ENCODE measurements at regions not wholly inside any gene's neighbourhood (a gene's known extent, or its start where the extent isn't known, plus 50 kb on each side); places are given as distances from the start of the nearest gene placed in this dataset.

DNA sequence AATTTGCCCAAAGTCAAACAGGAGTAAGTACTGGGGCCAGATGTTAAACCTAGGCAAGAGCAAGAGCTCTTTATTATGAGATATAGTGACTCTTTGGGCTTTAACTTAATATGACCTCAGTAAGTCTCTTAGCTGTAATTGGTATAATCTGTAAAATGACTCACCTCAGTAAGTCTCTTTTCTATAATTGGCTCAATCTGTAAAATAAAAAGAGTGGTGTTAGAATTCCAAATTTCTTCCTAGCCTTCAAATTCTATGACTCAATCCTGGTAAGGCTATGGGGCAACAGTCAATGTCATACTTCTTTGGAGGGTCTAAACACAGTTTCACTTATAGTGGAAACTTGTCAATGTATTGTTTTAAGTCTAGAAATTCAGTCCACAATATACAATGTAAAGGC is 1608.9 kb upstream of the PIK3C3 start:
- CTCF ChIA-PET: no interaction called here

DNA sequence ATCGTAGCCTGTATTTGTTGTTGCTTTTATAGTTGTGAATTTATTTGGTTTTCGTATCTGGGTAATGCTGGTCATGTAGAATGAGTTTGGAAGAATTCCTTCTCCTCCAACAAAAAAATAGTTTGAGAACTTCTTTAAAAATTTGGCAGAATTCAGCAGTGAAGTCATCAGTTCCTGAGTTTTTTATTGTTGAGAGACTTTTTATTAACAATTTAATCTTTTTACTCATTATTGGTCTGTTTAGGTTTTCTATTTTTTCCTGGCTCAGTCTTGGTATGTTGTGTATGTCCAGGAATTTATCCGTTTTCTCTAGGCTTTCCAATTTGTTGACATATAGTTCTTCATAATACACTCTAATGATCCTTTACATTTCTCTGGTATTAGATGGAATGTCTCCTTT is 1613.3 kb upstream of the PIK3C3 start:
- no peak for DNase-seq (ENCODE audit: extremely low spot score)
- ChIA-PET CTCF (no interaction called here), POLR2A (no interaction called here)
- TF ChIP-seq LEF1 (IDR thresholded peaks at IDR 0.05; ENCODE audit: borderline replicate concordance) (no peak), SUZ12 (IDR thresholded peaks at IDR 0.05) (no peak), ZNF384 (IDR thresholded peaks at IDR 0.05) (no peak), SP1 (IDR thresholded peaks at IDR 0.05) (no peak), CTBP1 (IDR thresholded peaks at IDR 0.05; ENCODE audit: borderline replicate concordance) (no peak), FOXK2 (IDR thresholded peaks at IDR 0.05) (no peak)
- TF ChIP-seq, protein P1, sequence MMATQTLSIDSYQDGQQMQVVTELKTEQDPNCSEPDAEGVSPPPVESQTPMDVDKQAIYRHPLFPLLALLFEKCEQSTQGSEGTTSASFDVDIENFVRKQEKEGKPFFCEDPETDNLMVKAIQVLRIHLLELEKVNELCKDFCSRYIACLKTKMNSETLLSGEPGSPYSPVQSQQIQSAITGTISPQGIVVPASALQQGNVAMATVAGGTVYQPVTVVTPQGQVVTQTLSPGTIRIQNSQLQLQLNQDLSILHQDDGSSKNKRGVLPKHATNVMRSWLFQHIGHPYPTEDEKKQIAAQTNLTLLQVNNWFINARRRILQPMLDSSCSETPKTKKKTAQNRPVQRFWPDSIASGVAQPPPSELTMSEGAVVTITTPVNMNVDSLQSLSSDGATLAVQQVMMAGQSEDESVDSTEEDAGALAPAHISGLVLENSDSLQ (IDR thresholded peaks at IDR 0.05): no peak

More for the DNA sequence above, 1608.9 kb upstream of the PIK3C3 start:
- no peak for DNase-seq (ENCODE audit: extremely low spot score)
- POLR2A ChIA-PET: no interaction called here
- TF ChIP-seq LEF1 (IDR thresholded peaks at IDR 0.05; ENCODE audit: borderline replicate concordance) (no peak), FOXK2 (IDR thresholded peaks at IDR 0.05) (no peak), ELF4 (IDR thresholded peaks at IDR 0.05) (no peak), SP1 (IDR thresholded peaks at IDR 0.05) (no peak), BHLHE40 (IDR thresholded peaks at IDR 0.05; ENCODE audit: borderline replicate concordance) (no peak), ARNT (IDR thresholded peaks at IDR 0.05) (no peak), TARDBP (IDR thresholded peaks at IDR 0.05) (no peak), FOXA1 (IDR thresholded peaks at IDR 0.05) (no peak), ZNF384 (IDR thresholded peaks at IDR 0.05) (no peak)

DNA sequence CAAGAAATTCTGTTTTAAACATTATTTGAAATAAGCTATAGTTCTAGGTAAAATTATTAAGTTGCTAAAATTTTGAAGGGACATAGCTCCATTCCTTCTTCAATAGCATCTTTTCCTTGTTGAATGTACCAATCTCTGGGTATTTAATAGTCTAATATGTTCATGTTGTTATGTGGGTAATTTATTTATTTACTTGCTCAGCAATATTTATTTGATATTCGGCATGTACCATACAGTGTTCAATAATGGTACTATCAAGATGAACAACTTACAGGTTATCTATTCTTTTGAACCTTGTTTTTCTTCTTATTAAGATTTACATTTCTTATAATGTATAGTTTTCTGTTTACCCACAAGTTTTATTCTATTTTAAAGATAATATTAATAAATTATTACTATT is 1616.8 kb upstream of the PIK3C3 start:
- POLR2A ChIA-PET: no interaction called here

DNA sequence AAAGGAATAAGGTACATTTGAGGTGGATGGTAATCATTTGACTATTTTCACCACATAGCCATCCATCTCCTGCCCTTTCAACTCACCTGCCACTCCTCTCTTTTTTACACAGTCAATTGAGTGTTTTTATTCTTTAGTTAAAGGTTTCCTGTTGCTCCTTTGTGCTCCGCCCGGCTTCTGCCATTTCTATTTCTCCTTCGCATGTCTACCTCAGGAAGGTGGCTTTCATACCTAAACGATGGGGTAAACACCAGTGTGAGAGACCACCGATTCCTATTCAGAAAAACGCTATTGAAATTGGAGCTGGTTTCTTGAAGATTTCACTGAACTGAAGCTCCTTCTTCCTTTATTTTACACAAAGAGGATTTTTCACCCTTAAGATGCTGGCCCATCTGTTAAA is 1628.0 kb upstream of the PIK3C3 start:
- CTCF ChIA-PET: no interaction called here
- POLR2A ChIA-PET: no interaction called here
- no peak for TF ChIP-seq FOXM1 (IDR thresholded peaks at IDR 0.05; ENCODE audit: borderline replicate concordance)
- no peak for TF ChIP-seq TARDBP (IDR thresholded peaks at IDR 0.05)
- no peak for TF ChIP-seq LEF1 (IDR thresholded peaks at IDR 0.05; ENCODE audit: borderline replicate concordance)
- TF ChIP-seq SUZ12 (IDR thresholded peaks at IDR 0.05): no peak
- TF ChIP-seq SP1 (IDR thresholded peaks at IDR 0.05): no peak
- no peak for TF ChIP-seq HDGF (IDR thresholded peaks at IDR 0.05; ENCODE audit: borderline replicate concordance)
- no peak for TF ChIP-seq L3MBTL2 (conservative IDR thresholded peaks at IDR 0.05)
- TF ChIP-seq NFRKB (IDR thresholded peaks at IDR 0.05): no peak
- no peak for TF ChIP-seq ARNT (IDR thresholded peaks at IDR 0.05)
- no peak for TF ChIP-seq ZNF384 (IDR thresholded peaks at IDR 0.05)
- no peak for TF ChIP-seq FOXK2 (IDR thresholded peaks at IDR 0.05)
- TF ChIP-seq, protein P1 (IDR thresholded peaks at IDR 0.05): no peak
- TF ChIP-seq CTBP1 (IDR thresholded peaks at IDR 0.05; ENCODE audit: borderline replicate concordance): no peak
- no peak for TF ChIP-seq FOXA1 (IDR thresholded peaks at IDR 0.05)
- no peak for TF ChIP-seq ELF4 (IDR thresholded peaks at IDR 0.05)
- TF ChIP-seq BHLHE40 (IDR thresholded peaks at IDR 0.05; ENCODE audit: borderline replicate concordance): no peak
- DNase-seq (ENCODE audit: extremely low spot score): no peak

More for the DNA sequence above, 1616.8 kb upstream of the PIK3C3 start:
- CTCF ChIA-PET: no interaction called here
- TF ChIP-seq LEF1 (IDR thresholded peaks at IDR 0.05; ENCODE audit: borderline replicate concordance): no peak
- no peak for TF ChIP-seq SUZ12 (IDR thresholded peaks at IDR 0.05)
- TF ChIP-seq ZNF384 (IDR thresholded peaks at IDR 0.05): no peak
- no peak for TF ChIP-seq BHLHE40 (IDR thresholded peaks at IDR 0.05; ENCODE audit: borderline replicate concordance)
- no peak for TF ChIP-seq SP1 (IDR thresholded peaks at IDR 0.05)
- TF ChIP-seq L3MBTL2 (conservative IDR thresholded peaks at IDR 0.05): no peak
- TF ChIP-seq TARDBP (IDR thresholded peaks at IDR 0.05): no peak
- TF ChIP-seq FOXA1 (IDR thresholded peaks at IDR 0.05): no peak
- no peak for TF ChIP-seq NFRKB (IDR thresholded peaks at IDR 0.05)
- TF ChIP-seq CTBP1 (IDR thresholded peaks at IDR 0.05; ENCODE audit: borderline replicate concordance): no peak
- no peak for TF ChIP-seq ELF4 (IDR thresholded peaks at IDR 0.05)
- TF ChIP-seq FOXK2 (IDR thresholded peaks at IDR 0.05): no peak
- TF ChIP-seq FOXM1 (IDR thresholded peaks at IDR 0.05; ENCODE audit: borderline replicate concordance): no peak
- no peak for TF ChIP-seq ARNT (IDR thresholded peaks at IDR 0.05)
- TF ChIP-seq, protein P1 (IDR thresholded peaks at IDR 0.05): no peak
- TF ChIP-seq HDGF (IDR thresholded peaks at IDR 0.05; ENCODE audit: borderline replicate concordance): no peak
- DNase-seq (ENCODE audit: extremely low spot score): no peak

DNA sequence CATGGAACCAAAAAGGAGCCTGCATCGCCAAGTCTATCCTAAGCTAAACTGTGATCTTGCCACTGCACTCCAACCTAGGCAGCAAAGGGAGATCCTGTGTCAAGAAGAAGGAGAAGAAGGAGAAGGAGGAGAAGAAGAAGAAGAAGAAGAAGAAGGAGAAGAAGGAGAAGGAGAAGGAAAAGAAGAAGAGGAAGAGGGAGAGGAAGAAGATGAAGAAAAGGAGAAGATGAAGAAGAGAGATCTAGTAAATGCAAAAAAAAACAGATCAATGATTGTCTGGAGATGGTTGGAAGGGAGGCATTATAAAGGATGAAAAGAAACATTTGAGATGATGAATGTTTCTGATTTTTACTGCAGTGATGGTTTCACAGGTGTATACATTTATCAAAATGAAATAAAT is 1629.0 kb upstream of the PIK3C3 start:
- ChIA-PET CTCF (no interaction called here), POLR2A (no interaction called here)
- DNase-seq (ENCODE audit: extremely low spot score): no peak
- no peak for TF ChIP-seq HDGF (IDR thresholded peaks at IDR 0.05; ENCODE audit: borderline replicate concordance)
- no peak for TF ChIP-seq SUZ12 (IDR thresholded peaks at IDR 0.05)
- TF ChIP-seq LEF1 (IDR thresholded peaks at IDR 0.05; ENCODE audit: borderline replicate concordance): no peak

DNA sequence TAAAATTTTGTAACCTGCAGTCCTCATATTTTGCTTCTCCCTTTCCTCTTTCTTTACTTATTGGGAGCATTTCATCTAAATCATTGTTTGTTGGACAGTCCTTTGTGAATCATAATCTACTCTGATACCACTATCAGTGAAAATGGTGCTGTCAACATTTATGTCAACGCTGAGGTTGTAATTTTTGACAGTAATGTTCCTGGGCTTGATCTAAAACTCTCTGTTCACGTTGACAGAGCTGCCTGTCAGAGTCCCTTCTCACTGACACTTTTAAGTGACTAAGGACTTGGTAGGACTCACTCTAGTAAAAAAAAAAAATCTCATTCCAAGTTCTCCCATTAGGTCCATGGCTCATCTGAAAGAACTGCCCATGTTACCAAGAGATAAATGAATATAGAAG is 1640.8 kb upstream of the PIK3C3 start:
- CTCF ChIA-PET: interaction anchor here (0.6 kb wide), 1 partner anchor 828 kb away, joined by 4 read pairs; no protein-coding TSS in a partner anchor
- no peak for DNase-seq (ENCODE audit: extremely low spot score)
- POLR2A ChIA-PET: no interaction called here
- no peak for TF ChIP-seq LEF1 (IDR thresholded peaks at IDR 0.05; ENCODE audit: borderline replicate concordance)
- no peak for TF ChIP-seq FOXK2 (IDR thresholded peaks at IDR 0.05)
- TF ChIP-seq SP1 (IDR thresholded peaks at IDR 0.05): no peak
- no peak for TF ChIP-seq ARNT (IDR thresholded peaks at IDR 0.05)
- no peak for TF ChIP-seq ELF4 (IDR thresholded peaks at IDR 0.05)
- no peak for TF ChIP-seq NFRKB (IDR thresholded peaks at IDR 0.05)
- TF ChIP-seq SUZ12 (IDR thresholded peaks at IDR 0.05): no peak
- TF ChIP-seq FOXA1 (IDR thresholded peaks at IDR 0.05): no peak

Measured in HEK293T (cell line).